H1 (cell line): ENCODE measurements at regions not wholly inside any gene's neighbourhood (a gene's known extent, or its start where the extent isn't known, plus 50 kb on each side); places are given as distances from the start of the nearest gene placed in this dataset.

Source experiments
- CBX5 ChIP-seq: fragments of 300-800, 300-1000 bp; sonication (generic); IDR thresholded peaks from 2 replicates; pipeline ENCODE4 v1.7.1; 2016; ENCODE audit warnings: antibody characterized with exemption, low read length, low read depth
- CEBPB ChIP-seq: IDR thresholded peaks from 2 replicates; pipeline ENCODE4 v1.6.1; 2012; ENCODE audit warnings: low read depth, low read length
- CTBP2 ChIP-seq: IDR thresholded peaks from 2 replicates; pipeline ENCODE4 v1.7.0; 2011; ENCODE audit warnings: borderline replicate concordance, mild to moderate bottlenecking, moderate library complexity, mixed read lengths, low read length; ENCODE audit not compliant: insufficient read depth, insufficient read length
- GTF2F1 ChIP-seq: IDR thresholded peaks from 2 replicates; pipeline ENCODE4 v1.6.1; 2012; ENCODE audit warnings: low read depth, low read length, improper control_type of control experiment, borderline replicate concordance
- KDM4A ChIP-seq: IDR thresholded peaks from one replicate; pipeline ENCODE4 v1.7.1; 2012; ENCODE audit warnings: low read depth, mild to moderate bottlenecking, moderate library complexity, low read length, inconsistent platforms; ENCODE audit not compliant: severe bottlenecking
- KDM5A ChIP-seq: fragments of 200-600 bp; IDR thresholded peaks from 2 replicates; pipeline ENCODE4 v1.7.1; 2012; ENCODE audit warnings: mild to moderate bottlenecking, low read length, inconsistent platforms, mixed read lengths
- RFX5 ChIP-seq: IDR thresholded peaks from 2 replicates; pipeline ENCODE4 v1.6.1; 2011; ENCODE audit warnings: low read depth, low read length, improper control_type of control experiment, borderline replicate concordance
- SAP30 ChIP-seq: fragments of 300-600 bp; sonication (generic); IDR thresholded peaks from 2 replicates; pipeline ENCODE4 v1.7.1; 2012; ENCODE audit warnings: low read length, moderate library complexity, mild to moderate bottlenecking, inconsistent platforms; ENCODE audit not compliant: insufficient read depth, insufficient replicate concordance
- SP4 ChIP-seq: IDR thresholded peaks from 2 replicates; pipeline ENCODE4 v1.6.1; 2012; ENCODE audit warnings: low read length, inconsistent platforms
- YY1 ChIP-seq: IDR thresholded peaks from 2 replicates; pipeline ENCODE4 v1.6.1; 2011; ENCODE audit warnings: low read depth, mild to moderate bottlenecking, low read length

- no peak for TF ChIP-seq KDM4A
- TF ChIP-seq RFX5 = no peak
- no peak for TF ChIP-seq YY1
- TF ChIP-seq KDM5A = no peak
- TF ChIP-seq GTF2F1 = no peak
- TF ChIP-seq CEBPB = no peak
- TF ChIP-seq CTBP2 = no peak
- no peak for TF ChIP-seq CBX5
- TF ChIP-seq SAP30 = no peak
- no peak for TF ChIP-seq SP4
Measured at GRCh38 chr4:72846280-72847111, 223.0 kb downstream of the COX18 start (continued).
